GM23338 (cell line): ENCODE measurements at regions not wholly inside any gene's neighbourhood (a gene's known extent, or its start where the extent isn't known, plus 50 kb on each side); places are given as distances from the start of the nearest gene placed in this dataset.

Experiments
- ATAC-seq: fragments of 200-7000 bp; cut with Tn5 transposase; 3 replicates; pipeline ENCODE4 v1.9.1; 2020
- DNase-seq: peaks from one replicate; pipeline ENCODE4 v3.0.0-alpha.2; 2015; ENCODE audit warnings: low spot score
- H2AFZ ChIP-seq: fragments of 200-600 bp; sonication (generic); 2 replicates; pipeline ENCODE4 v1.8.0; 2016; ENCODE audit warnings: antibody characterized with exemption, mild to moderate bottlenecking, moderate library complexity
- H3F3A ChIP-seq: fragments of 200-600 bp; sonication (generic); replicated peaks from 2 replicates; pipeline ENCODE4 v1.8.0; 2017; ENCODE audit warnings: antibody characterized with exemption, mixed run types, low read depth
- H3K27ac ChIP-seq: fragments of 200-600 bp; sonication (generic); 2 replicates; pipeline ENCODE4 v1.6.1; 2016; ENCODE audit warnings: low read depth
- H3K27me3 ChIP-seq: fragments of 200-600 bp; sonication (generic); 2 replicates; pipeline ENCODE4 v1.8.0; 2016; ENCODE audit warnings: mild to moderate bottlenecking, mixed run types, moderate library complexity; ENCODE audit not compliant: insufficient read depth
- H3K36me3 ChIP-seq: fragments of 200-600 bp; sonication (generic); 2 replicates; pipeline ENCODE4 v1.8.0; 2016; ENCODE audit warnings: mild to moderate bottlenecking; ENCODE audit not compliant: insufficient read depth
- H3K4me1 ChIP-seq: fragments of 200-600 bp; sonication (generic); 2 replicates; pipeline ENCODE4 v1.8.0; 2016; ENCODE audit warnings: mild to moderate bottlenecking, moderate library complexity; ENCODE audit not compliant: insufficient read depth
- H3K4me2 ChIP-seq: fragments of 200-600 bp; sonication (generic); 2 replicates; pipeline ENCODE4 v1.7.1; 2017; ENCODE audit warnings: mixed run types
- H3K4me3 ChIP-seq: fragments of 200-600 bp; sonication (generic); 2 replicates; pipeline ENCODE4 v1.6.1; 2016; ENCODE audit warnings: mixed run types
- H3K79me2 ChIP-seq: fragments of 200-600 bp; sonication (generic); replicated peaks from 2 replicates; pipeline ENCODE4 v1.8.0; 2017; ENCODE audit warnings: mild to moderate bottlenecking; ENCODE audit not compliant: insufficient read depth
- H3K9me2 ChIP-seq: fragments of 200-600 bp; sonication (generic); 2 replicates; pipeline ENCODE4 v1.8.0; 2017; ENCODE audit not compliant: insufficient read depth
- H4K20me1 ChIP-seq: fragments of 200-600 bp; sonication (generic); replicated peaks from 2 replicates; pipeline ENCODE4 v1.8.0; 2017; ENCODE audit warnings: mild to moderate bottlenecking; ENCODE audit not compliant: insufficient read depth
- H3K27ac Mint-ChIP-seq: 2 replicates; pipeline ENCODE4 v1.8.0; 2020; ENCODE audit warnings: inconsistent platforms, mild to moderate bottlenecking, moderate library complexity, mixed read lengths
- H3K27me3 Mint-ChIP-seq: 3 replicates; pipeline ENCODE4 v1.8.0; 2022; ENCODE audit warnings: low read depth, mild to moderate bottlenecking, moderate library complexity, mixed read lengths, inconsistent platforms; ENCODE audit not compliant: insufficient read depth, poor library complexity
- H3K36me3 Mint-ChIP-seq: 3 replicates; pipeline ENCODE4 v1.8.0; 2021; ENCODE audit warnings: low read depth, mild to moderate bottlenecking, inconsistent platforms, moderate library complexity, mixed read lengths
- H3K4me1 Mint-ChIP-seq: 3 replicates; pipeline ENCODE4 v1.8.0; 2020; ENCODE audit warnings: mild to moderate bottlenecking, inconsistent platforms, mixed read lengths
- H3K4me3 Mint-ChIP-seq: 3 replicates; pipeline ENCODE4 v1.8.0; 2021; ENCODE audit warnings: moderate library complexity, mild to moderate bottlenecking, inconsistent platforms, mixed read lengths
- H3K9me3 Mint-ChIP-seq: 3 replicates; pipeline ENCODE4 v1.8.0; 2020; ENCODE audit warnings: moderate library complexity, mild to moderate bottlenecking, inconsistent platforms, mixed read lengths
- CREB1 ChIP-seq: fragments of 250-450 bp; sonication (Bioruptor Pico); IDR thresholded peaks from 2 replicates; pipeline ENCODE4 v1.5.0; 2020; ENCODE audit warnings: low read depth, mild to moderate bottlenecking, moderate library complexity
- EZH2 ChIP-seq: fragments of 200-600 bp; sonication (generic); IDR thresholded peaks from one replicate; pipeline ENCODE4 v1.8.0; 2017; ENCODE audit warnings: antibody characterized with exemption, mild to moderate bottlenecking, low read depth; ENCODE audit not compliant: unreplicated experiment
- EZH2phosphoT487 ChIP-seq: fragments of 200-600 bp; sonication (generic); IDR thresholded peaks from one replicate; pipeline ENCODE4 v1.8.1; 2018; ENCODE audit warnings: antibody characterized with exemption; ENCODE audit not compliant: unreplicated experiment
- JUNB ChIP-seq: IDR thresholded peaks from one replicate; pipeline ENCODE4 v1.6.1; 2016; ENCODE audit warnings: antibody characterized with exemption; ENCODE audit not compliant: unreplicated experiment
- POLR2AphosphoS5 ChIP-seq: IDR thresholded peaks from 2 replicates; pipeline ENCODE4 v1.6.1; 2016; ENCODE audit warnings: antibody characterized with exemption, low read depth
- STAT1 ChIP-seq: IDR thresholded peaks from one replicate; pipeline ENCODE4 v1.6.1; 2016; ENCODE audit warnings: antibody characterized with exemption; ENCODE audit not compliant: unreplicated experiment
- ZNF114 ChIP-seq: fragments of 250-450 bp; sonication (Bioruptor Pico); IDR thresholded peaks from 2 replicates; pipeline ENCODE4 v1.5.0; 2020; ENCODE audit warnings: mild to moderate bottlenecking, moderate library complexity
- ZNF331 ChIP-seq: fragments of 250-450 bp; sonication (Bioruptor Pico); IDR thresholded peaks from 2 replicates; pipeline ENCODE4 v1.5.0; 2020; ENCODE audit warnings: low read depth, mild to moderate bottlenecking, moderate library complexity
- TF ChIP-seq, protein P1 (sequence below), 2 experiments: fragments of 200-600 bp in 1 of 2; sonication (generic) in 1 of 2; conservative IDR thresholded peaks; 2 replicates each; pipeline versions ENCODE4 v1.5.1 to v1.6.1; 2016 to 2017; ENCODE audit warnings: antibody characterized with exemption in 2 of 2, low read depth in 2 of 2, mild to moderate bottlenecking in 2 of 2, moderate library complexity in 1 of 2
- TF ChIP-seq, protein P2 (sequence below): fragments of 250-450 bp; sonication (Bioruptor Pico); IDR thresholded peaks from 2 replicates; pipeline ENCODE4 v1.5.0; 2020; ENCODE audit warnings: mild to moderate bottlenecking, moderate library complexity
- TF ChIP-seq, protein P3 (sequence below): IDR thresholded peaks from one replicate; pipeline ENCODE4 v1.6.1; 2018; ENCODE audit warnings: antibody characterized with exemption; ENCODE audit not compliant: unreplicated experiment
- TF ChIP-seq, protein P4 (sequence below): IDR thresholded peaks from 2 replicates; pipeline ENCODE4 v1.6.1; 2016; ENCODE audit warnings: antibody characterized with exemption

DNA sequence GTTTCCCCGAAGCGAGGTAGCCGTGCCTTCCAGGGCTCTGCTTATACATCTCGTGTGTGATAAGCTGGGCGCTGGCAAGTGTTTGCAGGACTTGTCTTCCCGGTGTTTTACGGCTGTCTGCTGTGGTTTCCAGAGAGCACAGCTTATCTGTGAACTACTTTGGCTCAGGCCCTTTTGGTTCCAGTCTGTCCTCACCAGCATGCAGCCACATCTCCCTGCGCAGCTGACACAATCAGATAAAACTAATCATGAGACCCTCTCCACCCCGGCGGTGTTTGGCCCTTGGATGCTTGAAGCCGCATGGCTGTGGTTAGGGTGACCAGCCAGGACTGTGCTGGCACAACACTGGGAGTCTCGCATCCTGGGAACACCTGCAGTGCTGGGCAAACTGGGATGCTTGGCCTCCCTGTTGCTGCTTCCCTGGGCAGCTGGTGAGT is 241.8 kb upstream of the FOXQ1 start:
- Histone ChIP-seq H3F3A (no peaks in the 10 kb centered on the region), H3K4me2 (no peak overlapping the region), H3K9me2 (no peaks in the 10 kb centered on the region), H3K4me1 (no peaks in the 10 kb centered on the region), H3K4me3 (no peak overlapping the region), H3K36me3 (no peaks in the 10 kb centered on the region), H3K27me3 (no peaks in the 10 kb centered on the region), H2AFZ (no peak overlapping the region), H4K20me1 (no peaks in the 10 kb centered on the region), H3K79me2 (no peaks in the 10 kb centered on the region), H3K27ac (no peak overlapping the region)
- Mint-ChIP-seq H3K27ac (no peak overlapping the region), H3K27me3 (peaks cover 2% of the 10 kb centered on the region), H3K4me3 (no peak overlapping the region), H3K9me3 (no peaks in the 10 kb centered on the region), H3K36me3 (no peaks in the 10 kb centered on the region), H3K4me1 (no peaks in the 10 kb centered on the region)
- ATAC-seq (no peak), DNase-seq (no peak)
- TF ChIP-seq, protein P1, sequence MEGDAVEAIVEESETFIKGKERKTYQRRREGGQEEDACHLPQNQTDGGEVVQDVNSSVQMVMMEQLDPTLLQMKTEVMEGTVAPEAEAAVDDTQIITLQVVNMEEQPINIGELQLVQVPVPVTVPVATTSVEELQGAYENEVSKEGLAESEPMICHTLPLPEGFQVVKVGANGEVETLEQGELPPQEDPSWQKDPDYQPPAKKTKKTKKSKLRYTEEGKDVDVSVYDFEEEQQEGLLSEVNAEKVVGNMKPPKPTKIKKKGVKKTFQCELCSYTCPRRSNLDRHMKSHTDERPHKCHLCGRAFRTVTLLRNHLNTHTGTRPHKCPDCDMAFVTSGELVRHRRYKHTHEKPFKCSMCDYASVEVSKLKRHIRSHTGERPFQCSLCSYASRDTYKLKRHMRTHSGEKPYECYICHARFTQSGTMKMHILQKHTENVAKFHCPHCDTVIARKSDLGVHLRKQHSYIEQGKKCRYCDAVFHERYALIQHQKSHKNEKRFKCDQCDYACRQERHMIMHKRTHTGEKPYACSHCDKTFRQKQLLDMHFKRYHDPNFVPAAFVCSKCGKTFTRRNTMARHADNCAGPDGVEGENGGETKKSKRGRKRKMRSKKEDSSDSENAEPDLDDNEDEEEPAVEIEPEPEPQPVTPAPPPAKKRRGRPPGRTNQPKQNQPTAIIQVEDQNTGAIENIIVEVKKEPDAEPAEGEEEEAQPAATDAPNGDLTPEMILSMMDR (conservative IDR thresholded peaks at IDR 0.05; ENCODE audit: low read depth in 2 of 2): no peak
- no peak for TF ChIP-seq CREB1 (CRISPR knock-in tag)
- TF ChIP-seq, protein P2, sequence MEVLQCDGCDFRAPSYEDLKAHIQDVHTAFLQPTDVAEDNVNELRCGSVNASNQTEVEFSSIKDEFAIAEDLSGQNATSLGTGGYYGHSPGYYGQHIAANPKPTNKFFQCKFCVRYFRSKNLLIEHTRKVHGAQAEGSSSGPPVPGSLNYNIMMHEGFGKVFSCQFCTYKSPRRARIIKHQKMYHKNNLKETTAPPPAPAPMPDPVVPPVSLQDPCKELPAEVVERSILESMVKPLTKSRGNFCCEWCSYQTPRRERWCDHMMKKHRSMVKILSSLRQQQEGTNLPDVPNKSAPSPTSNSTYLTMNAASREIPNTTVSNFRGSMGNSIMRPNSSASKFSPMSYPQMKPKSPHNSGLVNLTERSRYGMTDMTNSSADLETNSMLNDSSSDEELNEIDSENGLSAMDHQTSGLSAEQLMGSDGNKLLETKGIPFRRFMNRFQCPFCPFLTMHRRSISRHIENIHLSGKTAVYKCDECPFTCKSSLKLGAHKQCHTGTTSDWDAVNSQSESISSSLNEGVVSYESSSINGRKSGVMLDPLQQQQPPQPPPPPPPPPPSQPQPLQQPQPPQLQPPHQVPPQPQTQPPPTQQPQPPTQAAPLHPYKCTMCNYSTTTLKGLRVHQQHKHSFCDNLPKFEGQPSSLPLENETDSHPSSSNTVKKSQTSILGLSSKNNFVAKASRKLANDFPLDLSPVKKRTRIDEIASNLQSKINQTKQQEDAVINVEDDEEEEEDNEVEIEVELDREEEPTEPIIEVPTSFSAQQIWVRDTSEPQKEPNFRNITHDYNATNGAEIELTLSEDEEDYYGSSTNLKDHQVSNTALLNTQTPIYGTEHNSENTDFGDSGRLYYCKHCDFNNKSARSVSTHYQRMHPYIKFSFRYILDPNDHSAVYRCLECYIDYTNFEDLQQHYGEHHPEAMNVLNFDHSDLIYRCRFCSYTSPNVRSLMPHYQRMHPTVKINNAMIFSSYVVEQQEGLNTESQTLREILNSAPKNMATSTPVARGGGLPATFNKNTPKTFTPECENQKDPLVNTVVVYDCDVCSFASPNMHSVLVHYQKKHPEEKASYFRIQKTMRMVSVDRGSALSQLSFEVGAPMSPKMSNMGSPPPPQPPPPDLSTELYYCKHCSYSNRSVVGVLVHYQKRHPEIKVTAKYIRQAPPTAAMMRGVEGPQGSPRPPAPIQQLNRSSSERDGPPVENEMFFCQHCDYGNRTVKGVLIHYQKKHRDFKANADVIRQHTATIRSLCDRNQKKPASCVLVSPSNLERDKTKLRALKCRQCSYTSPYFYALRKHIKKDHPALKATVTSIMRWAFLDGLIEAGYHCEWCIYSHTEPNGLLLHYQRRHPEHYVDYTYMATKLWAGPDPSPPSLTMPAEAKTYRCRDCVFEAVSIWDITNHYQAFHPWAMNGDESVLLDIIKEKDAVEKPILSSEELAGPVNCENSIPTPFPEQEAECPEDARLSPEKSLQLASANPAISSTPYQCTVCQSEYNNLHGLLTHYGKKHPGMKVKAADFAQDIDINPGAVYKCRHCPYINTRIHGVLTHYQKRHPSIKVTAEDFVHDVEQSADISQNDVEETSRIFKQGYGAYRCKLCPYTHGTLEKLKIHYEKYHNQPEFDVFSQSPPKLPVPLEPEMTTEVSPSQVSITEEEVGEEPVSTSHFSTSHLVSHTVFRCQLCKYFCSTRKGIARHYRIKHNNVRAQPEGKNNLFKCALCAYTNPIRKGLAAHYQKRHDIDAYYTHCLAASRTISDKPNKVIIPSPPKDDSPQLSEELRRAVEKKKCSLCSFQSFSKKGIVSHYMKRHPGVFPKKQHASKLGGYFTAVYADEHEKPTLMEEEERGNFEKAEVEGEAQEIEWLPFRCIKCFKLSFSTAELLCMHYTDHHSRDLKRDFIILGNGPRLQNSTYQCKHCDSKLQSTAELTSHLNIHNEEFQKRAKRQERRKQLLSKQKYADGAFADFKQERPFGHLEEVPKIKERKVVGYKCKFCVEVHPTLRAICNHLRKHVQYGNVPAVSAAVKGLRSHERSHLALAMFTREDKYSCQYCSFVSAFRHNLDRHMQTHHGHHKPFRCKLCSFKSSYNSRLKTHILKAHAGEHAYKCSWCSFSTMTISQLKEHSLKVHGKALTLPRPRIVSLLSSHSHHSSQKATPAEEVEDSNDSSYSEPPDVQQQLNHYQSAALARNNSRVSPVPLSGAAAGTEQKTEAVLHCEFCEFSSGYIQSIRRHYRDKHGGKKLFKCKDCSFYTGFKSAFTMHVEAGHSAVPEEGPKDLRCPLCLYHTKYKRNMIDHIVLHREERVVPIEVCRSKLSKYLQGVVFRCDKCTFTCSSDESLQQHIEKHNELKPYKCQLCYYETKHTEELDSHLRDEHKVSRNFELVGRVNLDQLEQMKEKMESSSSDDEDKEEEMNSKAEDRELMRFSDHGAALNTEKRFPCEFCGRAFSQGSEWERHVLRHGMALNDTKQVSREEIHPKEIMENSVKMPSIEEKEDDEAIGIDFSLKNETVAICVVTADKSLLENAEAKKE (CRISPR knock-in tag): no peak
- TF ChIP-seq, protein P3, sequence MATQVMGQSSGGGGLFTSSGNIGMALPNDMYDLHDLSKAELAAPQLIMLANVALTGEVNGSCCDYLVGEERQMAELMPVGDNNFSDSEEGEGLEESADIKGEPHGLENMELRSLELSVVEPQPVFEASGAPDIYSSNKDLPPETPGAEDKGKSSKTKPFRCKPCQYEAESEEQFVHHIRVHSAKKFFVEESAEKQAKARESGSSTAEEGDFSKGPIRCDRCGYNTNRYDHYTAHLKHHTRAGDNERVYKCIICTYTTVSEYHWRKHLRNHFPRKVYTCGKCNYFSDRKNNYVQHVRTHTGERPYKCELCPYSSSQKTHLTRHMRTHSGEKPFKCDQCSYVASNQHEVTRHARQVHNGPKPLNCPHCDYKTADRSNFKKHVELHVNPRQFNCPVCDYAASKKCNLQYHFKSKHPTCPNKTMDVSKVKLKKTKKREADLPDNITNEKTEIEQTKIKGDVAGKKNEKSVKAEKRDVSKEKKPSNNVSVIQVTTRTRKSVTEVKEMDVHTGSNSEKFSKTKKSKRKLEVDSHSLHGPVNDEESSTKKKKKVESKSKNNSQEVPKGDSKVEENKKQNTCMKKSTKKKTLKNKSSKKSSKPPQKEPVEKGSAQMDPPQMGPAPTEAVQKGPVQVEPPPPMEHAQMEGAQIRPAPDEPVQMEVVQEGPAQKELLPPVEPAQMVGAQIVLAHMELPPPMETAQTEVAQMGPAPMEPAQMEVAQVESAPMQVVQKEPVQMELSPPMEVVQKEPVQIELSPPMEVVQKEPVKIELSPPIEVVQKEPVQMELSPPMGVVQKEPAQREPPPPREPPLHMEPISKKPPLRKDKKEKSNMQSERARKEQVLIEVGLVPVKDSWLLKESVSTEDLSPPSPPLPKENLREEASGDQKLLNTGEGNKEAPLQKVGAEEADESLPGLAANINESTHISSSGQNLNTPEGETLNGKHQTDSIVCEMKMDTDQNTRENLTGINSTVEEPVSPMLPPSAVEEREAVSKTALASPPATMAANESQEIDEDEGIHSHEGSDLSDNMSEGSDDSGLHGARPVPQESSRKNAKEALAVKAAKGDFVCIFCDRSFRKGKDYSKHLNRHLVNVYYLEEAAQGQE: no peak
- TF ChIP-seq ZNF331 (CRISPR knock-in tag): no peak
- no peak for TF ChIP-seq EZH2
- no peak for TF ChIP-seq JUNB
- TF ChIP-seq STAT1: no peak
- TF ChIP-seq POLR2AphosphoS5: no peak
- TF ChIP-seq ZNF114 (CRISPR knock-in tag): no peak
- TF ChIP-seq, protein P4, sequence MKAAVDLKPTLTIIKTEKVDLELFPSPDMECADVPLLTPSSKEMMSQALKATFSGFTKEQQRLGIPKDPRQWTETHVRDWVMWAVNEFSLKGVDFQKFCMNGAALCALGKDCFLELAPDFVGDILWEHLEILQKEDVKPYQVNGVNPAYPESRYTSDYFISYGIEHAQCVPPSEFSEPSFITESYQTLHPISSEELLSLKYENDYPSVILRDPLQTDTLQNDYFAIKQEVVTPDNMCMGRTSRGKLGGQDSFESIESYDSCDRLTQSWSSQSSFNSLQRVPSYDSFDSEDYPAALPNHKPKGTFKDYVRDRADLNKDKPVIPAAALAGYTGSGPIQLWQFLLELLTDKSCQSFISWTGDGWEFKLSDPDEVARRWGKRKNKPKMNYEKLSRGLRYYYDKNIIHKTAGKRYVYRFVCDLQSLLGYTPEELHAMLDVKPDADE: no peak
- no peak for TF ChIP-seq EZH2phosphoT487
